Activated T-helper 1 cell treated with anti-CD3 and anti-CD28 coated beads, Interleukin-12 subunit alpha, Interleukin-12 subunit beta, Interleukin-2, Interleukin-4 antibody, amounts not matched to agents 30 ng/mL and 10 ng/mL and 1 ng/mL, durations not matched to agents 14 hours and 24 hours and 36 hours (primary cell): ENCODE measurements at regions not wholly inside any gene's neighbourhood (a gene's known extent, or its start where the extent isn't known, plus 50 kb on each side); places are given as distances from the start of the nearest gene placed in this dataset.
A peak's percentile ranks its signal among the peaks of the same experiment; 100 is the strongest.

Source experiments
- DNase-seq: peaks from one replicate; pipeline ENCODE4 v3.0.0; 2021; ENCODE audit warnings: low spot score
- H3K27ac Mint-ChIP-seq: one replicate; pipeline ENCODE4 v1.8.0; 2021; ENCODE audit warnings: mild to moderate bottlenecking, mixed read lengths
- H3K27me3 Mint-ChIP-seq: one replicate; pipeline ENCODE4 v1.8.0; 2022; ENCODE audit warnings: mild to moderate bottlenecking, moderate library complexity, mixed read lengths; ENCODE audit not compliant: insufficient read depth
- H3K36me3 Mint-ChIP-seq: one replicate; pipeline ENCODE4 v1.8.0; 2021; ENCODE audit warnings: low read depth, mixed read lengths
- H3K4me1 Mint-ChIP-seq: one replicate; pipeline ENCODE4 v1.8.0; 2021; ENCODE audit warnings: low read depth, mixed read lengths
- H3K4me3 Mint-ChIP-seq: one replicate; pipeline ENCODE4 v1.8.0; 2021; ENCODE audit warnings: mild to moderate bottlenecking, moderate library complexity, mixed read lengths
- H3K9me3 Mint-ChIP-seq: one replicate; pipeline ENCODE4 v1.8.0; 2021; ENCODE audit warnings: mixed read lengths
- intact Hi-C: fragments of 100-400 bp; cut with micrococcal nuclease; formaldehyde crosslinking; loops from one replicate; pipeline ENCODE4 v1.15.1; 2024

DNA sequence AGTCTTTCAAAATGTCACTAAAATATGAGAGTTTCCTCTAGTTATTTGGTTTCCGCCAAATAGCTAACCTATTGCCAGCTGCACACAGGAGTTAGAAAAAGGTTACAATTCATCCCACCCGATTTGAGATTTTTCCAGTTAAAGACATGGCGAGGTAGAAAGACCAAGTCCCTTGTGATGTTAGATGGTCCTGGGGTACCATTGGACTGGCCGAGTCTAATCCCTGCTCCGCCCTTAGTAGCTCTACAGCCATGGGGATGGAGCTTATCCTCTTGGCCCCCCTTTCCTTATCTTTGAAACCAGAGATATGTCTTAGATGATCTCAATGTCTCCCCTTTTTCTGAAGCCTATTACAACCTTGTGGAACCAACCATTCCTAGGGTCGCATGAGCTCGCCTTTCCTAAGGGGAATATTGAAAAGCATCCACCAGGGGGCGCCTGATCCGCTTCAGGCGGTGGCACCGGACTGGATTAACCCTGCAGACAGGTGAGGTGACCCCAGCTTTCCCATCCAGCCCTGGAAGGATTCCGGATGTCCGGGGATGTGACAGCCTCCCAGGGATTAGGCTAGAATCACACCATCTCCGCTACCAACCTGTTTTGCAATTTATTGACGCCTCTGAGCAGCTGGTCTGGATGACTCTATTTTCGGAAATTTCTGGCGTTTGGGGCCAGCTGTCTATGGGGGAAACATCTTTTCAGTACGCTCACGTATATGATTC lies 68.3 kb upstream of the SIM2 start:
- no peaks in the 10 kb centered on the region for H3K9me3 Mint-ChIP-seq
- intact Hi-C loops = loop anchor here (5.0 kb wide), 1 partner anchor 377 kb away; the partner anchor contains the start of gene RIPPLY3
- peaks cover 6% of the 10 kb centered on the region for H3K27me3 Mint-ChIP-seq
- DNase-seq = peak; percentile 30
- no peaks in the 10 kb centered on the region for H3K4me1 Mint-ChIP-seq
- H3K36me3 Mint-ChIP-seq = no peaks in the 10 kb centered on the region
- no peak overlapping the region for H3K4me3 Mint-ChIP-seq
- H3K27ac Mint-ChIP-seq = no peak overlapping the region

DNA sequence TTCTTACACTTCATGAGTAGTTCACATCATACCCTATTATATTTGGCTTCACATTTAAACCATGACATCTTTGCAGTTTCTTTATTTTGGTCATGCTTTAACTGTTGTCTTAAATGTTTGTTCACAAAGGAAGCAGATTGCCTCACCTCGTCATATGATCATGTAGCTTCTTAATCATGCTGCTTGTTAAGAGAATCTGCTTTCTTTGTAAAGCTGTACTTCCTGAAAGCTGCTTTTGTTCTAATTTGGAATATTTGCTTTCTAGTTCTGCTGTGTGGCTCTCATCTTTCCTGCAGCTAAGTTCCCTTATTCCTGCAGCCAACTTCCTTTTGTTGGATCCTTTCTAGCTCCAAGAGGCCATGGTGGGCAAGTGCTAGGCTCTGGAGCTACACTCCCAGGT lies 62.9 kb upstream of the SIM2 start:
- no peak overlapping the region for H3K27ac Mint-ChIP-seq
- H3K27me3 Mint-ChIP-seq = peaks cover 6% of the 10 kb centered on the region
- no peak for DNase-seq
- H3K4me3 Mint-ChIP-seq = no peak overlapping the region
- H3K36me3 Mint-ChIP-seq = no peaks in the 10 kb centered on the region
- intact Hi-C loops = no loop called here
- H3K4me1 Mint-ChIP-seq = peaks cover 6% of the 10 kb centered on the region
- H3K9me3 Mint-ChIP-seq = peaks cover 6% of the 10 kb centered on the region

DNA sequence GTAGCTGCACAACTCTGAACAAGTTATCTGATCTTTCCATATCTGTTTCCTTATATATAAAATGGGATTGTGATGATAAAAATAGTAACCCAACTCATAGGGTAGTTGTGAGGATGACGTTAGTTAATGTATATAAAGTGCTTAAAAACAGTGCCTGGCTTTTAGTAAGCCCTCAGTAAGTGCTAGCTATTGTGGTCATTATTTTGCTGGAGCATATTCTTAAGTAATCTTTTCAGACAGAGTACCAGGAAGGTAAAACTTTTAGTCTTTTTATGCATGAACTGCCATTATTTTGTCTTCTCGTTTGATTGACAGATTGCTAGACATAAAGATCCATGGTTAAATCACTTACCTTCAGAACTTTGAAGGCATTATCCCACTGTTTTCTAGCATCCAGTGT lies 62.5 kb upstream of the SIM2 start:
- H3K9me3 Mint-ChIP-seq = peaks cover 6% of the 10 kb centered on the region
- peaks cover 6% of the 10 kb centered on the region for H3K27me3 Mint-ChIP-seq
- no peak overlapping the region for H3K4me3 Mint-ChIP-seq
- no peak for DNase-seq
- no peaks in the 10 kb centered on the region for H3K36me3 Mint-ChIP-seq
- H3K27ac Mint-ChIP-seq = no peak overlapping the region
- peaks cover 6% of the 10 kb centered on the region for H3K4me1 Mint-ChIP-seq
- intact Hi-C loops = no loop called here

DNA sequence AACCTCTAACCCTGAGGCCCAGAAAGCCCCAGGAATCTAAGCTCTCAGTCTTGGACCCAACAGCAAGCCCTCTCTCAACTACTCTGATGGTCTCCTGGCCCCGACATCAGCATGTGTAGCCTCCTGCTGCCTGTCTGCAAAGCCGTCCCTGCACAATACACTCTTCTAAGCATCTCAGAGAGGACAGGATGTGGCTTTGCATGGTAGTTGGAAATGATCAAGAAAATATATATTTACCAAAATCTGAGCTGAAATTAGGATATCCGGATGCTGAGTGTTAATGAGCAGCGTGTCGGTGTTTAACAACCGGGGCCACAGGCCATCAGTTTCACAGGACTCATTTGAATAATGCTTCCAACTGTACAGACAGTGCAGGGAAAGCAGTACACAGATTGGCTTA lies 59.1 kb upstream of the SIM2 start:
- Mint-ChIP-seq H3K27ac (no peak overlapping the region), H3K36me3 (no peaks in the 10 kb centered on the region), H3K9me3 (peaks cover 6% of the 10 kb centered on the region), H3K27me3 (peaks cover 3% of the 10 kb centered on the region), H3K4me1 (peaks cover 6% of the 10 kb centered on the region), H3K4me3 (no peak overlapping the region)
- no peak for DNase-seq
- intact Hi-C loops = no loop called here

DNA sequence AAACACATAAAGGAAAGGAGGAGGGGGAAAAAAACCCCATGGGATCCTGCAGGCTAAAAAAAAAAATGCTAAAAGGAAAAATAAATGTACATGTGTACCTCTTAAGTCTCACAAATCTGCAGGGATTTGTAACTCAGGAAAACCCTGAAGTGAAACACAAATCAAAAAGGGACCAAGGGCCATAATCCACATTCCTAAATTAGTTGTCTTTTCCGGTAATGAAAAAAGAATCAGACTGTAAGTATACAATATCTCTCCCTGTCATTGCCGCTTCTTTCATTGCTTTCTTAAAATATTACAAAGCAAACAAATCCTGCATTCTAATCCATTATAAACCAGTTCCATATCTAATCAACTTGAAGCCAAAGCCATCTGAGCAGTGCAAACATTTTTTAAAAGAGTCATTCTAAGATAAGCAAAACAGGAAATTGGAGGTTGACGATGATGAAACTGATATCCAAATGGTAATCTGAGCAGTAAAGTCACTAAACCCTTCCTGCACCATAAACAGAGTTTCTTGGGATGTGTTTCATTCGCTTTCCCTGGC lies 58.7 kb upstream of the SIM2 start:
- no peaks in the 10 kb centered on the region for H3K36me3 Mint-ChIP-seq
- DNase-seq = no peak
- no peak overlapping the region for H3K27ac Mint-ChIP-seq
- no peak overlapping the region for H3K4me3 Mint-ChIP-seq
- intact Hi-C loops = no loop called here
- peaks cover 6% of the 10 kb centered on the region for H3K4me1 Mint-ChIP-seq
- peaks cover 3% of the 10 kb centered on the region for H3K27me3 Mint-ChIP-seq
- H3K9me3 Mint-ChIP-seq = peaks cover 6% of the 10 kb centered on the region

DNA sequence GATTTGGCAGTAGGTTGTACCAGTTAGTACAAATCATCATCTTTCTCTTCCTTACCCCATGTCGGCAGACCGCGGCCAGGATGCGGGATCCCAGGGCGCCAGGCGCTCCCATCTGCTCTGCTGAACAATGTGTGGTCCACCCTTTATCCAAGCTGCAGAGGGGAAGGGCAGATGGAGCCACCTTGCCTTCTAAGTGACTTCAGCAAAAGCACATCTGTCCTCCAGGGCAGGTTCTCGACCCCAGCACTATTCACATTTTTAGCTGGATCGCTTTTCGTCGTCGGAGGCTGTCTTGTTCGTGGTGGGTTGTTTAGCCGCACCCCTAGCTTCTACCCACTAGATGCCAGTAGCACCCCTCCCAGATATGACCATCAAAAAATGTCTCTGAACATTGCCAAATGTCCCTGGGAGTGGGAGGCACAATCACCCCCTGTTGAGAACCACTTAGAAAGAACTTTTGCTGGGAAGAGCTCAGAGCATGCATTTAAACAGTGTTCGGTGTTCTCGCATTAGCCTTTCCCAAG lies 58.1 kb upstream of the SIM2 start:
- Mint-ChIP-seq H3K9me3 (peaks cover 6% of the 10 kb centered on the region), H3K4me3 (no peak overlapping the region), H3K4me1 (peaks cover 6% of the 10 kb centered on the region), H3K27me3 (peaks cover 3% of the 10 kb centered on the region), H3K27ac (no peak overlapping the region), H3K36me3 (no peaks in the 10 kb centered on the region)
- intact Hi-C loops = no loop called here
- DNase-seq = no peak

DNA sequence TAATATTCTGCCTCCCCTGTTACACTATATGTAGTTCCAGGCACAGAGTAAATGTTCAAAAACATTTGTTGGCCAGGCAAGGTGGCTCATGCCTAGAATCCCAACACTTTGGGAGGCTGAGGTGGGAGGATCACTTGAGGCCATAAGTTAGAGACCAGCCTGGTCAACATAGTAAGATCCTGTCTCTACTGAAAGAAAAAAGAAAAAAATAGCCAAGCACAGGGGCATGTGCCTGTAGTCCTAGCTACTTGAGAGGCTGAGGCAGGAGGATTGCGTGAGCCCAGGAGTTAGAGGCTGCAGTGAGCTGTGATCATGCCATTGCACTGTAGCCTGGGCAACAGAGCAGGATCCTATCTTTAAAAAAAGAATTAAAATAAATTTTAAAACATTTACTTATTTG lies 57.6 kb upstream of the SIM2 start:
- Mint-ChIP-seq H3K9me3 (peaks cover 3% of the 10 kb centered on the region), H3K27ac (no peak overlapping the region), H3K27me3 (peaks cover 1% of the 10 kb centered on the region), H3K4me1 (peaks cover 6% of the 10 kb centered on the region), H3K36me3 (no peaks in the 10 kb centered on the region), H3K4me3 (no peak overlapping the region)
- intact Hi-C loops = no loop called here
- no peak for DNase-seq

DNA sequence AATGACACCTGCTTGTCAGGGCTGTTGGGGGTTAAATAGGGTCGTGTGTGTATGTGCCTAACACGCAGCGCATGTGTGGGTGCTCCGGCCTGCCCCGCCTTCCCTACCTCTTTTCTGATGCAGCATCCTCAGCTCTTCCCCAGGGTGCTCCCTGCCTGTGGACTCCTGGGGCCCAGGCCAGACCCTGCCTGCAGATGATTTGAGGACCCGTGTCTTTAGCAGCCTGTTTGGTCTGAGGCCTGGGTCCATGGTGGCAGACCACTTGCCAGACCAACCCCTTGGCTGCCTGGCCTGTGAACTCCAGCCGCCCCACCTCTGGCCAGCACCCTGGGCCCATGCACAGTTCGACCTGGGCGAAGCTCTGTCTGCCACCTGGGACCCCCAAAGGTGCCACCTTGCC lies 57.0 kb upstream of the SIM2 start:
- intact Hi-C loops = no loop called here
- Mint-ChIP-seq H3K4me1 (peaks cover 6% of the 10 kb centered on the region), H3K4me3 (no peak overlapping the region), H3K36me3 (no peaks in the 10 kb centered on the region), H3K27me3 (no peaks in the 10 kb centered on the region), H3K9me3 (no peaks in the 10 kb centered on the region), H3K27ac (no peak overlapping the region)
- DNase-seq = no peak

DNA sequence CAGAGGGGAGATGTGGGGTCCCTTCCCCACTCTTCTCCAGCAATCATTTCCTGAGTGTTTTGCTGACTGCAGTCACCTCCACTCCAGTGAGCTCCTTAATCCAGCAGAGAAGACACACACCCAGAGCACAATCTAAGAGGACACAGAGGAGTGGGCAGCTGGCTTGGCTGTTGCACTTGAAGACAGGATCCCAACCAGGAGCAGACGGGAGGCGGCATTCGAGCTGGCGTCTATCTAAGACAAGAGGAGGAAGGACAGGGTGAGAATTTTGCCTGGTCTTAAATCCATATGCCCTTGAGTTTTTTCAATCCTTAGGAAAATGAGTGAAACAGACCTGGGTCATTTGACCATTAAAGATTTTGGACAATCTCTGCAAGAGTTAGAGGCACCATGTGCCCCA lies 56.1 kb upstream of the SIM2 start:
- intact Hi-C loops = no loop called here
- Mint-ChIP-seq H3K27ac (no peak overlapping the region), H3K4me1 (peaks cover 6% of the 10 kb centered on the region), H3K36me3 (no peaks in the 10 kb centered on the region), H3K4me3 (no peak overlapping the region), H3K27me3 (no peaks in the 10 kb centered on the region), H3K9me3 (no peaks in the 10 kb centered on the region)
- no peak for DNase-seq

DNA sequence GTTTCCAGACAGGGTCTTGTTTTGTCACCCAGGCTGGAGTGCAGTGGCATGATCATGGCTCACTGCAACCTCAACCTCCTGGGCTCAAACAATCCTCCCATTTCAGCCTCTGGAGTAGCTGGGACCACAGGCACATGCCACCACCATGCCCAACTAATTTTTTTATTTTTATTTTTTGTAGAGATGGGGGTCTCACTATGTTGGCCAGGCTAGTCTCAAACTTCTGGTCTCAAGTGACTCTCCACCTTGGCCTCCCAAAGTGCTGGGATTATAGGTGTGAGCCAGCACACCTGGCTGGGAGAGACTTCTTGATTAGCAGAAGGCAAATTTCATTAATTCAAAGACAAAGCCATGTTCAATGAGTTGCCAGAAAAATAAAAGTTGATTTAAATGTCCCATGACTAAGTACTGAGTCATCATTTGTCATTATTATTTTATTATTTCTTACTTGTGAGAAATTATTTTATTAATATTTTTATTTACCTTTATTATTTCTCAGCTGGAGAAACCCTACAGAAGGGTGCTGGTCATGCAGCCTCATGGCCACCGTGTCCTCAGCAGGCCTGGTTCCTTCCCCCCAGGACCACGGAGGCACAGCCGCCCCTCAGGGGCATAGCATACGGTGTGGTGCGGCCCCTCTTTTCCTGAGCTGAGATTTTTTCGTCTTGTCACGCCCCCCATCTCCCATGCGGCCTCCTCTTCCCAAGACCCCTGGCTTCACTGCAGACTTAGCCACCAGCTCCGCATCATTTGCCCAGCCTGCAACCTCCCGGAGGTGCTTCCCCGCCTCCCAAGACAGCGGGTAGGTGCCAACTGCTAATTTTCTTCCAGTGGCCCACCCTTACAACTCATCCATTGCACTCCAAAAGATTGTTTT lies 55.3 kb upstream of the SIM2 start:
- Mint-ChIP-seq H3K36me3 (no peaks in the 10 kb centered on the region), H3K27me3 (no peaks in the 10 kb centered on the region), H3K4me3 (no peak overlapping the region), H3K27ac (no peak overlapping the region), H3K4me1 (peaks cover 6% of the 10 kb centered on the region), H3K9me3 (no peaks in the 10 kb centered on the region)
- DNase-seq = no peak
- intact Hi-C loops = no loop called here

DNA sequence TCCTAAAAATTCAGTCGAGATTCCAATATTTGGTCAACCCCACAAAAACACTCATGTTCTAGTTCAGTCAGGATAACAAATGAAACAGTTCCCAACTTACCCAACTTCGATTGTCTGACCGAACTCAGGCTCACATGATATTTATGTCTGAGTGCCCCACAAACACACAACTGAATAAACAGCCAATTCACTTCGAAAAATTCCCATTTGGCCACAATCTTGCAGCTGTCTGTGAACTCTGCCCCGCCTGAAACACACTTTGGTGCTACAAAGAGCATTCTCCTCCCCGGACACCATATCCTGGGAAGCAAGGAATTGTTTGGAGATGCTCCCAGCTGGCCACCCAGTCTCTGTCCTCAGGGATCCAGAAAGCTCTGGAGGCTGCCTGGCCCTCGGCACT lies 52.9 kb upstream of the SIM2 start:
- H3K4me3 Mint-ChIP-seq = no peak overlapping the region
- no peaks in the 10 kb centered on the region for H3K4me1 Mint-ChIP-seq
- H3K9me3 Mint-ChIP-seq = no peaks in the 10 kb centered on the region
- H3K27ac Mint-ChIP-seq = no peak overlapping the region
- H3K27me3 Mint-ChIP-seq = no peaks in the 10 kb centered on the region
- DNase-seq = no peak
- H3K36me3 Mint-ChIP-seq = no peaks in the 10 kb centered on the region
- intact Hi-C loops = no loop called here

DNA sequence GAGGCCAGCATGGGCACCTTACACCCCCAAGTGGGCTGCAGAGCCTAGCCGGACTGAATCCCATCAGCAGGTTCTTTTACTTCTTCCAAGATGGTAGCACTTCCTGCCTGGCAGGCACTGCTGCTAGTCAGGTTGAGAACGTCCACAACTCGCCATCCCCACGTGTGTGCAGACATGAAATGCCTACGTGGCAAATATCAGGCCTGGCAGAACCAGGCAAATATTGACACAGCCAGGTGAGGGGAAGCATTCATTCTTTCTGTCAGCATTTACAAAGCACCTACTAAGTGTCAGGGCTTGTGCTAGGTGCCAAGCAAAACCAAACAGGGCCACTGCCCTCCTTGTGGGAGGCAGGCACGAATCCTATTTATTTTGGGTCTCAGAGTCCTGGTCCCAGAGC lies 52.3 kb upstream of the SIM2 start:
- no peaks in the 10 kb centered on the region for H3K36me3 Mint-ChIP-seq
- H3K4me1 Mint-ChIP-seq = no peaks in the 10 kb centered on the region
- H3K27me3 Mint-ChIP-seq = no peaks in the 10 kb centered on the region
- intact Hi-C loops = no loop called here
- DNase-seq = no peak
- H3K9me3 Mint-ChIP-seq = no peaks in the 10 kb centered on the region
- H3K4me3 Mint-ChIP-seq = no peak overlapping the region
- no peak overlapping the region for H3K27ac Mint-ChIP-seq
